Upper lobe of right lung (tissue), 1 donor: ENCODE measurements at regions not wholly inside any gene's neighbourhood (a gene's known extent, or its start where the extent isn't known, plus 50 kb on each side); places are given as distances from the start of the nearest gene placed in this dataset.
"Not testable (repeated sequence)": the region's sequence is repeated elsewhere in the genome, so short reads cannot be mapped to it uniquely, and the experiment has no call there.

Source experiments
- ATAC-seq: fragments of 200-7000 bp; cut with Tn5 transposase; one replicate; pipeline ENCODE4 v1.9.1; 2020; ENCODE audit warnings: mild to moderate bottlenecking, moderate library complexity
- DNase-seq: peaks from one replicate; pipeline ENCODE4 v3.0.0-alpha.2; 2020
- H3K27ac ChIP-seq: fragments of 200-600 bp; one replicate; pipeline ENCODE4 v1.8.0; 2022
- H3K27me3 ChIP-seq: fragments of 200-600 bp; one replicate; pipeline ENCODE4 v1.8.0; 2022; ENCODE audit warnings: mild to moderate bottlenecking
- H3K36me3 ChIP-seq: fragments of 200-600 bp; one replicate; pipeline ENCODE4 v1.8.0; 2022
- H3K4me1 ChIP-seq: fragments of 200-600 bp; one replicate; pipeline ENCODE4 v1.8.0; 2022
- H3K4me3 ChIP-seq: fragments of 200-600 bp; one replicate; pipeline ENCODE4 v1.8.0; 2022; ENCODE audit warnings: mild to moderate bottlenecking
- H3K9me3 ChIP-seq: fragments of 200-600 bp; one replicate; pipeline ENCODE4 v1.8.0; 2022
- intact Hi-C: fragments of 100-400 bp; cut with DNase I; formaldehyde crosslinking; loops from one replicate; pipeline ENCODE4 v1.11.0; 2022
- TF ChIP-seq, protein P1 (sequence below): fragments of 200-600 bp; IDR thresholded peaks from one replicate; pipeline ENCODE4 v1.8.0; 2022; ENCODE audit warnings: antibody characterized with exemption
- donor health status: DM: no; HTN: yes; CAD: no; lungs with severe emphysema.

DNA sequence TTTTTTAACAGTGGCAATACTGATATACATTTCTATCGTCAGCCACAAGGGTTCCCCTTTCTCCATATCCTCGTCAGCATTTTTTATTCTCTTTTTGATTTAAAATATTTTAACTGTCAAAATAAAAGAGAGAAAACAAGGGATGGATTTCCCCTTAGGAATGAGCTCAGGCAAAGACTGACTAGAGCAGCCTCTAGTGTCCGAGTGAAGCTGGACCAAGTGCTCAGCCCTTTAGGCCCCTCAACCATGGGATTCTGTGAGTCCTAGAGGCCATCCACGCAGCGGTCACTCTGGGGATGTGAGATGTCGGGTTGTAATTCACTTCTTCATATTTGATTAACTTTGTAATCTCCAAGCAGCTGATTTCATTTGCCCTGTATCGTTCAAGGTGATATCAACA lies 137.4 kb upstream of the RNF32 start:
- no peak for ATAC-seq
- Histone ChIP-seq H3K27me3 (no peaks in the 10 kb centered on the region), H3K4me3 (no peak overlapping the region), H3K9me3 (no peaks in the 10 kb centered on the region), H3K27ac (no peak overlapping the region), H3K36me3 (no peaks in the 10 kb centered on the region), H3K4me1 (no peaks in the 10 kb centered on the region)
- intact Hi-C loops: no loop called here
- no peak for DNase-seq
- TF ChIP-seq, protein P1, sequence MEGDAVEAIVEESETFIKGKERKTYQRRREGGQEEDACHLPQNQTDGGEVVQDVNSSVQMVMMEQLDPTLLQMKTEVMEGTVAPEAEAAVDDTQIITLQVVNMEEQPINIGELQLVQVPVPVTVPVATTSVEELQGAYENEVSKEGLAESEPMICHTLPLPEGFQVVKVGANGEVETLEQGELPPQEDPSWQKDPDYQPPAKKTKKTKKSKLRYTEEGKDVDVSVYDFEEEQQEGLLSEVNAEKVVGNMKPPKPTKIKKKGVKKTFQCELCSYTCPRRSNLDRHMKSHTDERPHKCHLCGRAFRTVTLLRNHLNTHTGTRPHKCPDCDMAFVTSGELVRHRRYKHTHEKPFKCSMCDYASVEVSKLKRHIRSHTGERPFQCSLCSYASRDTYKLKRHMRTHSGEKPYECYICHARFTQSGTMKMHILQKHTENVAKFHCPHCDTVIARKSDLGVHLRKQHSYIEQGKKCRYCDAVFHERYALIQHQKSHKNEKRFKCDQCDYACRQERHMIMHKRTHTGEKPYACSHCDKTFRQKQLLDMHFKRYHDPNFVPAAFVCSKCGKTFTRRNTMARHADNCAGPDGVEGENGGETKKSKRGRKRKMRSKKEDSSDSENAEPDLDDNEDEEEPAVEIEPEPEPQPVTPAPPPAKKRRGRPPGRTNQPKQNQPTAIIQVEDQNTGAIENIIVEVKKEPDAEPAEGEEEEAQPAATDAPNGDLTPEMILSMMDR: no peak

DNA sequence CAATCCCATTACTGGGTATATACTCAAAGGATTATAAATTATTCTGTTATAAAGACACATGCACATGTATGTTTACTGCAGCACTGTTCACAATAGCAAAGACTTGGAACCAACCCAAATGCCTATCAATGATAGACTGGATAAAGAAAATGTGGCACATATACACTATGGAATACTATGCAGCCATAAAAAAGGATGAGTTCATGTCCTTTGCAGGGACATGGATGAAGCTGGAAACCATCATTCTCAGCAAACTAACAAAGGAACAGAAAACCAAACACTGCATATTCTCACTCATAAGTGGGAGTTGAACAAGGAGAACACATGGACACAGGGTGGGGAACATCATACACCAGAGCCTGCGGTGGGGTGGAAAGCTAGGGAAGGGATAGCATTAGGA lies 138.8 kb upstream of the RNF32 start:
- H3K4me1 ChIP-seq, H3K27ac ChIP-seq, H3K27me3 ChIP-seq, H3K4me3 ChIP-seq, H3K9me3 ChIP-seq, intact Hi-C loops, DNase-seq, ATAC-seq, H3K36me3 ChIP-seq: not testable (repeated sequence)

DNA sequence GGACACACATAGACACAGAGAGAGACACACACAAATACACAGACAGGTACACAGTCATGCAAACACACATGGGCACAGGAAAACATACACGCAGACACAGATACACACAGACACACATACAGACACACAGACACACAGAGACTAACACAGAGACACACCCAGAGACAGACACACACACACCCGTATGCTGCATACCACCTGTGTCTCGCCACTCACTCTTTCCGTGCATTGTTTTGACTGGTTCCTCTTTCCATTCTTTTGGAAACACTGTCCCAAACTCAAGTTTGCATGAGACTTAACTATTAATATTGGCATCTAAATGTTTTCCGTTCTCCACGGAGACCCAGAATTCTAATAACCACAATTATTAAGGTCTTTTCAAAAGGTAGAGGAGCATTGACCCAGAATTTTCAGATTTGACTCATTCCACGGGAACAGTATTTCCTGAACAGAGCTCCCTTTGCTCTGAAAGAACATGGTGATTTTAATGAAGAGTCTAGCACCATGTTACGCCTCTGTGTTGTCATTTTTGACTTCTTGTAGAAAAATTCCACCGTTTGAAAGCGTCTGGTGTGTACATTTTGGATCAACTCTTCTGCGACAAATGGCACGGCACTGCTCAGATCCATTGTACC lies 141.2 kb upstream of the RNF32 start:
- Histone ChIP-seq H3K36me3 (no peaks in the 10 kb centered on the region), H3K9me3 (no peaks in the 10 kb centered on the region), H3K27me3 (no peaks in the 10 kb centered on the region), H3K4me3 (no peak overlapping the region), H3K27ac (no peak overlapping the region), H3K4me1 (no peaks in the 10 kb centered on the region)
- ATAC-seq (no peak), DNase-seq (no peak)
- intact Hi-C loops: no loop called here
- TF ChIP-seq, protein P1: no peak

DNA sequence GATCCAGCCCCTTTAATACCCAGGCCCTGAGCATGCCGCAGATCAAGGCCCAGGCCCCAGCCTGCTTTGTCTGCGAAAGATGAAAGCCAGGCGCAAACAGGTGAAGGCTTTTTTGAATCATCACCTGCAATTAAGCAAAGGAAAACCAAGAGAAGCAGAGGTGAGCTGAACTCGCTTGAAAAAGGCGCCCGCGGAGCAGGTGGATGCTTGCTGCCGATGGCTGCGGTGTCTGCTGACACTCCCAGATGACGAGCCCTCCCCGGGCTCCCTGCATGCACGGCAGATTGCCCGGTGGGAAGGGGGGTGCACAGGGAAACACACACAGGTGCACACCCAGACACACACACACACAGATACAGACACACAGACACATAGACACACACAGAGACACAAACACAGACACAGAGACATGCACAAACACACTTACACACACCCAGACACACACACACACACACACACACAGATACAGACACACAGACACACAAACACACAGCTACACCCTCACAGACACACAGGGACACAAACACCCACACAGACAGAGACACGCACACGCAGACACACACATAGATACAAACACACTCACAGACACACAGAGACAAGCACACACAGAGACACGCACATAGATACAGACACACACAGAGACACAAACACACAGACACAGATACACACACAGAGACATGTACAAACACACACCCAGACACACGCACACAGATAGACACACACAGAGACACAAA lies 142.6 kb upstream of the RNF32 start:
- TF ChIP-seq, protein P1: no peak
- Histone ChIP-seq H3K9me3 (no peaks in the 10 kb centered on the region), H3K27ac (no peak overlapping the region), H3K27me3 (no peaks in the 10 kb centered on the region), H3K36me3 (no peaks in the 10 kb centered on the region), H3K4me1 (no peaks in the 10 kb centered on the region), H3K4me3 (no peak overlapping the region)
- intact Hi-C loops: no loop called here
- ATAC-seq (no peak), DNase-seq (no peak)

DNA sequence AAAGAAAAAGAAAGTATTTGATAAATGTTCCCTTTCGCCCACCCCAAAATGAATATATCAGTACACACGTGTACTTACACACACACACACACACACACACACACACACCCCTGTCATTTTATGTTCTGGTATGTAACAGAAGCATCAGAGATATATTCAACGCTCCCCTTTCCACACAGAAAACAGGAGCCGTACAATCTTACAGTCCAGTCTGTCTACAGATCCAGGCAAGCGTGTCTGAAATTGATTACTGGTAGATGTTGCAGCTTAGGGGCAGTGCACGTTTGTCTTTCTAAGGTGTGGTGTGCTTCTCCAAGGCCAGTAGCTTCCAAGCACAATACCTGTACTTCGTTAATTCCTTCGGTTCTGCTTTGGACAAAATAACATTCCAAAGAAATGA lies 143.7 kb upstream of the RNF32 start:
- no peak for DNase-seq
- Histone ChIP-seq H3K36me3 (no peaks in the 10 kb centered on the region), H3K27me3 (no peaks in the 10 kb centered on the region), H3K4me3 (no peak overlapping the region), H3K4me1 (no peaks in the 10 kb centered on the region), H3K27ac (no peak overlapping the region), H3K9me3 (no peaks in the 10 kb centered on the region)
- intact Hi-C loops: no loop called here
- TF ChIP-seq, protein P1: no peak
- ATAC-seq: no peak

DNA sequence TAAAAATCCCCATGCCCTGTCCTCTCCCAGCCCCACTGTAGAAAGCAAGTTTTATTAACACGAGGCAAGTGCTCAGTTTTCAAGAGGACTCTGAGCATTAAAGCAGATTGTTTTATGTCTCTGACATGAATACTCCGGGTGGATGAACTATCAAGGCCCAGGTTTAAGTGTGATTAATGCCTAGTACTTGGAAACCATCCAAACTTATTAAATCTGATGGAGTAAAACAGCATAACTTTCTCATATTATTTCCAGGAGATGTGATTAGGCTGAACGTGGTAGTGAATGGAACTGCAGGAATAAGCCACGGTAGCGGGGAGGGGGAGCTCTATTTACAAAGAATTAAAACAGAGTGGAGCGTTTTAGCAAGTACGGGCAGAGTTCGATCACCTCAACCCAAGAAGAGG lies 144.2 kb upstream of the RNF32 start:
- Histone ChIP-seq H3K4me3 (no peak overlapping the region), H3K27ac (no peak overlapping the region), H3K4me1 (no peaks in the 10 kb centered on the region), H3K9me3 (no peaks in the 10 kb centered on the region), H3K27me3 (no peaks in the 10 kb centered on the region), H3K36me3 (no peaks in the 10 kb centered on the region)
- TF ChIP-seq, protein P1: no peak
- DNase-seq (no peak), ATAC-seq (no peak)
- intact Hi-C loops: no loop called here
